ENCODE measurements at regions not wholly inside any gene's neighbourhood (a gene's known extent, or its start where the extent isn't known, plus 50 kb on each side); places are given as distances from the start of the nearest gene placed in this dataset.

GRCh38 chr1:219480011-219480410 lies 132.9 kb downstream of the ZC3H11B start:
- DNase-seq (ENCODE audit: low spot score) (no peak), ATAC-seq (no peak)
- no peak overlapping the region for H3K27ac Mint-ChIP-seq
- H3K9me3 Mint-ChIP-seq: no peaks in the 10 kb centered on the region
- H3K36me3 Mint-ChIP-seq: no peaks in the 10 kb centered on the region
- ChIA-PET CTCF (no interaction called here), POLR2A (no interaction called here)
- TF ChIP-seq HMGA2 (CRISPR knock-in tag; IDR thresholded peaks at IDR 0.05) (no peak), AR (CRISPR knock-in tag; IDR thresholded peaks at IDR 0.05) (no peak), ATF1 (CRISPR knock-in tag; IDR thresholded peaks at IDR 0.05) (no peak), PREB (CRISPR knock-in tag; IDR thresholded peaks at IDR 0.05; ENCODE audit: borderline replicate concordance) (no peak), ARID4B (CRISPR knock-in tag; IDR thresholded peaks at IDR 0.05; ENCODE audit: borderline replicate concordance) (no peak), ZNF281 (CRISPR knock-in tag; IDR thresholded peaks at IDR 0.05) (no peak)
- no peak overlapping the region for H3K4me3 Mint-ChIP-seq
- H3K27me3 Mint-ChIP-seq (ENCODE audit: low read depth): no peaks in the 10 kb centered on the region
- H3K4me1 Mint-ChIP-seq: no peaks in the 10 kb centered on the region

GRCh38 chr1:219478811-219479210 lies 134.1 kb downstream of the ZC3H11B start:
- no peak overlapping the region for H3K4me3 Mint-ChIP-seq
- no peaks in the 10 kb centered on the region for H3K9me3 Mint-ChIP-seq
- DNase-seq (ENCODE audit: low spot score): no peak
- ChIA-PET CTCF (no interaction called here), POLR2A (no interaction called here)
- ATAC-seq: no peak
- H3K27me3 Mint-ChIP-seq (ENCODE audit: low read depth): no peaks in the 10 kb centered on the region
- no peaks in the 10 kb centered on the region for H3K4me1 Mint-ChIP-seq
- no peaks in the 10 kb centered on the region for H3K36me3 Mint-ChIP-seq
- no peak overlapping the region for H3K27ac Mint-ChIP-seq
- TF ChIP-seq ZNF219 (CRISPR knock-in tag; IDR thresholded peaks at IDR 0.05; ENCODE audit: borderline replicate concordance): no peak
- no peak for TF ChIP-seq FOXJ3 (CRISPR knock-in tag; IDR thresholded peaks at IDR 0.05; ENCODE audit: borderline replicate concordance)
- no peak for TF ChIP-seq NR2C2 (CRISPR knock-in tag; IDR thresholded peaks at IDR 0.05)
- TF ChIP-seq ZNF281 (CRISPR knock-in tag; IDR thresholded peaks at IDR 0.05): no peak
- no peak for TF ChIP-seq CBFB (CRISPR knock-in tag; IDR thresholded peaks at IDR 0.05; ENCODE audit: low read depth)
- TF ChIP-seq ZNF532 (CRISPR knock-in tag; IDR thresholded peaks at IDR 0.05; ENCODE audit: borderline replicate concordance): no peak
- TF ChIP-seq ZNF138 (CRISPR knock-in tag; conservative IDR thresholded peaks at IDR 0.05): no peak
- TF ChIP-seq TEAD4 (CRISPR knock-in tag; IDR thresholded peaks at IDR 0.05): no peak
- TF ChIP-seq ESRRA (CRISPR knock-in tag; IDR thresholded peaks at IDR 0.05; ENCODE audit: borderline replicate concordance): no peak
- TF ChIP-seq ZBTB21 (CRISPR knock-in tag; IDR thresholded peaks at IDR 0.05; ENCODE audit: borderline replicate concordance): no peak
- no peak for TF ChIP-seq ATF1 (CRISPR knock-in tag; IDR thresholded peaks at IDR 0.05)
- no peak for TF ChIP-seq ZNF263 (CRISPR knock-in tag; IDR thresholded peaks at IDR 0.05; ENCODE audit: low read depth)
